T-cell (primary cell): ENCODE measurements at regions not wholly inside any gene's neighbourhood (a gene's known extent, or its start where the extent isn't known, plus 50 kb on each side); places are given as distances from the start of the nearest gene placed in this dataset.

Experiments
- ATAC-seq, 4 experiments: fragments of 200-7000 bp in 3 of 4; fragments of 150-1000 bp in 1 of 4; cut with Tn5 transposase; replicated peaks in 1 of 4; 1 replicate in 3 of 4; 2 replicates in 1 of 4; pipeline ENCODE4 v1.10.0; 2021; ENCODE audit warnings: moderate library complexity in 3 of 4, mild to moderate bottlenecking in 2 of 4, moderate number of reproducible peaks in 1 of 4
- CTCF ChIA-PET, 2 donors: fragments of 300-600 bp; sonication (Branson Sonifier 250); formaldehyde crosslinking; loops; one replicate each; lab custom pipeline; 2022; ENCODE audit warnings: antibody characterized with exemption in 2 of 2; lab: Charles Lee
- POLR2A ChIA-PET, 2 donors: fragments of 300-600 bp; sonication (Branson Sonifier 250); formaldehyde crosslinking; loops; one replicate each; lab custom pipeline; 2022; ENCODE audit warnings: antibody characterized with exemption in 2 of 2; lab: Charles Lee
- DNase-seq, 35 experiments: peaks; one replicate each; pipeline versions ENCODE4 v3.0.0 to v3.0.0-alpha.2; 2013 to 2023
- H3K27ac ChIP-seq: one replicate; pipeline ENCODE4 v1.5.1; 2013; ENCODE audit warnings: low read length
- H3K27me3 ChIP-seq, 2 experiments: replicated peaks in 1 of 2; 1 replicate in 1 of 2; 2 replicates in 1 of 2; pipeline versions ENCODE4 v1.6.1 to v1.7.0; 2013; ENCODE audit warnings: low read length in 1 of 2, mixed read lengths in 1 of 2; ENCODE audit not compliant: control insufficient read depth in 2 of 2, insufficient read depth in 2 of 2; ENCODE audit errors: extremely low read depth in 1 of 2
- H3K36me3 ChIP-seq, 2 donors: 1 replicate in 1 of 2; 2 replicates in 1 of 2; pipeline versions ENCODE4 v1.6.1 to v1.7.0; 2013; ENCODE audit warnings: low read length in 1 of 2; ENCODE audit not compliant: control insufficient read depth in 2 of 2, insufficient read depth in 1 of 2; ENCODE audit errors: extremely low read depth in 1 of 2
- H3K4me1 ChIP-seq, 2 experiments: 1 replicate in 1 of 2; 2 replicates in 1 of 2; pipeline versions ENCODE4 v1.6.1 to v1.7.0; 2013; ENCODE audit warnings: low read length in 2 of 2, mixed read lengths in 1 of 2; ENCODE audit not compliant: insufficient read depth in 2 of 2, control insufficient read depth in 1 of 2; ENCODE audit errors: extremely low read depth in 1 of 2
- H3K4me3 ChIP-seq, 2 donors: 1 replicate in 1 of 2; 2 replicates in 1 of 2; pipeline versions ENCODE4 v1.5.1 to v1.7.0; 2013; ENCODE audit warnings: mild to moderate bottlenecking in 2 of 2, low read length in 1 of 2, moderate library complexity in 1 of 2; ENCODE audit not compliant: control insufficient read depth in 1 of 2; ENCODE audit errors: extremely low read depth in 1 of 2
- H3K9me3 ChIP-seq: 2 replicates; pipeline ENCODE4 v1.7.0; 2013
- H3K27ac Mint-ChIP-seq, 2 donors: one replicate each; pipeline ENCODE4 v1.8.0; 2020 to 2021; ENCODE audit warnings: mild to moderate bottlenecking in 2 of 2, mixed read lengths in 2 of 2
- H3K27me3 Mint-ChIP-seq, 2 donors: one replicate each; pipeline ENCODE4 v1.8.0; 2021 to 2022; ENCODE audit warnings: mixed read lengths in 2 of 2
- H3K36me3 Mint-ChIP-seq: one replicate; pipeline ENCODE4 v1.8.0; 2021; ENCODE audit warnings: mixed read lengths
- H3K4me1 Mint-ChIP-seq, 3 donors: one replicate each; pipeline ENCODE4 v1.8.0; 2020 to 2022; ENCODE audit warnings: mixed read lengths in 3 of 3, mild to moderate bottlenecking in 1 of 3
- H3K4me3 Mint-ChIP-seq, 3 donors: one replicate each; pipeline ENCODE4 v1.8.0; 2020 to 2022; ENCODE audit warnings: mild to moderate bottlenecking in 3 of 3, mixed read lengths in 3 of 3, moderate library complexity in 3 of 3
- H3K9me3 Mint-ChIP-seq, 3 donors: one replicate each; pipeline ENCODE4 v1.8.0; 2020 to 2022; ENCODE audit warnings: mixed read lengths in 3 of 3
- WGBS: methylation state at CpG from one replicate; pipeline ENCODE4 v1.1.5; 2013; ENCODE audit warnings: missing lambda C conversion rate; ENCODE audit not compliant: insufficient coverage; 5-methylcytosine and 5-hydroxymethylcytosine counted together

DNA sequence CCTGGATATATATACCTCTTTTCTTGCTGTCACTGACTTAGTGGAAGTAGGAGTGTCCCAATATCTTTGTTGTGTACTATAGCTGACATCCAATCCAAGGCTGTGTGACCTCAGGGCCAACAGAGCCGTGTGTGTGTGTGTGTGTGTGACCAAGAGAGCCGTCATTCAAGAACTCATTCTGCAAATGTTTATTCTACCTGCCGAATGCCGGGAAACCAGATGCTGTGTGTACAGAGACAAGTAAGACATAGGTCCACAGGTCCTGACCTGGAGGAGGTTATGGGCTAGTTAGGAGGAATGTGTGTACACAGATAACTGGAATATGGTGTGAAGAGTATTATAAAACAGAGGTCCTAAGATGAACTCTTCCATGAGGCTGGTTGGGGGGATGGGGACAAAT is 190.0 kb downstream of the DHX35 start:
- H3K36me3 Mint-ChIP-seq = no peaks in the 10 kb centered on the region
- H3K9me3 Mint-ChIP-seq = no peaks in the 10 kb centered on the region
- no peak overlapping the region for H3K27ac ChIP-seq
- ATAC-seq (no peak), DNase-seq (no peak)
- H3K27me3 Mint-ChIP-seq = peaks cover 20 to 28% of the 10 kb centered on the region in 2 donors
- H3K4me3 ChIP-seq = no peak overlapping the region
- no peaks in the 10 kb centered on the region for H3K36me3 ChIP-seq
- H3K9me3 ChIP-seq = no peaks in the 10 kb centered on the region
- peaks cover 0 to 27% of the 10 kb centered on the region in 2 experiments for H3K27me3 ChIP-seq
- no peaks in the 10 kb centered on the region for H3K4me1 ChIP-seq
- WGBS = 83% methylated on average over 2 of the region's 4 CpGs
- CTCF ChIA-PET = no interaction called here
- POLR2A ChIA-PET = no interaction called here
- no peak overlapping the region for H3K4me3 Mint-ChIP-seq
- H3K27ac Mint-ChIP-seq = no peak overlapping the region
- H3K4me1 Mint-ChIP-seq = no peaks in the 10 kb centered on the region

DNA sequence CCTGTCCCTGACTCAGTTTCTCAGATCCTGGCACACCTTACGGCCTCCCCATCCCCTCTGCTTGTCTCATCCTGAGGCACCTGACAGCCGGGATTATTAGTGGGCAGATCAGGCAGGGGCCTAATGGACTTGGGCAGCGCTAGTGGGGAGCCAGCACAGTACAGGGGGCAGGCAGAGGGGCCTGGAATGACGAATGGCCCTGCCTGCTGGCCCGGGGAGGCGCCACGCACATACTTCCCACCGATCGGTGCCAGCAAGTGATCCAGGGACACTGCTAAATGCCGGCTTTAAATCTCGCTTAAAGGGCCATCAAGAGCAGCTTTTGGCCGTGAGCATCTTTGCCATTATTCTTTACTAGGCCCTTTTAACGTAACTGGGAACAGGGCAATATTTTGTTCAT is 188.4 kb downstream of the DHX35 start:
- Mint-ChIP-seq H3K4me3 (no peak overlapping the region), H3K4me1 (no peaks in the 10 kb centered on the region)
- H3K4me3 ChIP-seq = no peak overlapping the region

DNA sequence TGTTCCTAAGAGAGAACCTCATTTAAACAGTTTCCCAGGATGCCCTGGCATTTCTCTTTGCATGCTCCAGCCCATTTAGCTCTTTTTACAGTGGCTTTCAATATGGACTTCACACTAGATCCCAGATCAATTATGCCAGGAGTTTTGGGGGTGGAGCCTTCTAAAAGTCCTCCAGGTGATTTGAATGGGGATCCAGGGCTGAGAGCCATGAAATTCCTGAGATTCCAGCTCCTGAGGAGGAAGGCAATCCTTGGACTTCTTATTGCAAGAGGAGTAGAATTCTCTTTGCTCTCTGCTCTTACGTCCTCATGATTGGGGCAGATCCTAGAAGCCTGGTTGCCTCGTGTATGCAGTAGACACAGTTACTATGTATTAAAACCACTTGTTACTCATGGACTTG is 184.2 kb downstream of the DHX35 start:
- H3K4me1 ChIP-seq = no peaks in the 10 kb centered on the region
- no peak overlapping the region for H3K4me3 Mint-ChIP-seq
- DNase-seq = no peak
- no peak overlapping the region for H3K27ac Mint-ChIP-seq
- no peaks in the 10 kb centered on the region for H3K4me1 Mint-ChIP-seq
- CTCF ChIA-PET = no interaction called here
- no peaks in the 10 kb centered on the region for H3K36me3 ChIP-seq
- H3K4me3 ChIP-seq = no peak overlapping the region
- no peaks in the 10 kb centered on the region for H3K36me3 Mint-ChIP-seq
- H3K27me3 ChIP-seq = peaks cover 0 to 15% of the 10 kb centered on the region in 2 experiments
- H3K9me3 Mint-ChIP-seq = peaks cover 0 to 3% (median 0%) of the 10 kb centered on the region in 3 donors
- WGBS = no CpG with 5 or more reads among the region's 2 CpGs
- no peaks in the 10 kb centered on the region for H3K9me3 ChIP-seq
- peaks cover 4 to 9% of the 10 kb centered on the region in 2 donors for H3K27me3 Mint-ChIP-seq
- H3K27ac ChIP-seq = no peak overlapping the region
- no peak for ATAC-seq
- POLR2A ChIA-PET = no interaction called here

More for the DNA sequence above, 188.4 kb downstream of the DHX35 start:
- Histone ChIP-seq H3K27me3 (peaks cover 0 to 14% of the 10 kb centered on the region in 2 experiments), H3K27ac (no peak overlapping the region), H3K36me3 (no peaks in the 10 kb centered on the region), H3K9me3 (no peaks in the 10 kb centered on the region), H3K4me1 (no peaks in the 10 kb centered on the region)
- CTCF ChIA-PET = no interaction called here
- no peak overlapping the region for H3K27ac Mint-ChIP-seq
- DNase-seq (no peak), ATAC-seq (no peak)
- no peaks in the 10 kb centered on the region for H3K36me3 Mint-ChIP-seq
- peaks cover 17 to 20% of the 10 kb centered on the region in 2 donors for H3K27me3 Mint-ChIP-seq
- WGBS = 85% methylated on average over 11 of the region's 13 CpGs
- no peaks in the 10 kb centered on the region for H3K9me3 Mint-ChIP-seq
- POLR2A ChIA-PET = no interaction called here

DNA sequence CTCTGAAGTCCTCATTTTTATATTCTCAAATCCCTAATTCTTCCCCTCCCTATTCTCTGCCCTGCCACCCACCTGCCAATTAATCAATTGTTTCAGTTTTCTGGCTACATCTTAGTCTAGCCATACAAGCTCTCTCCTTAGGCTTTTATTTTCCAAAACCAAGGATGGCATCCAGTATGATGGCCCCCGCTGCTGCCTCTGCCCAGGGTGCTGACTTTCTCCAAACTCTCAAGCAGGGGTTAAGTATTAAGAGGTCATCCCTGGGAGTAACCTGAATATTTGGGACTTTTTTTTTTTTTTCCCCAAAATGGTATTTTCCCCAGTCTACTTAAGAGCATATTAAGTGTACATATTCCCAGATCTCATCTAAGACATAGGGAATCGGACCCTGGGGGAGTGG is 183.8 kb downstream of the DHX35 start:
- Mint-ChIP-seq H3K27me3 (peaks cover 0 to 7% of the 10 kb centered on the region in 2 donors), H3K4me1 (no peaks in the 10 kb centered on the region), H3K36me3 (no peaks in the 10 kb centered on the region), H3K27ac (no peak overlapping the region), H3K9me3 (peaks cover 0 to 3% (median 0%) of the 10 kb centered on the region in 3 donors), H3K4me3 (no peak overlapping the region)
- POLR2A ChIA-PET = no interaction called here
- H3K27me3 ChIP-seq = peaks cover 0 to 12% of the 10 kb centered on the region in 2 experiments
- no peaks in the 10 kb centered on the region for H3K4me1 ChIP-seq
- ATAC-seq (no peak), DNase-seq (no peak)
- no peaks in the 10 kb centered on the region for H3K9me3 ChIP-seq
- H3K36me3 ChIP-seq = no peaks in the 10 kb centered on the region
- CTCF ChIA-PET = no interaction called here
- no CpG with 5 or more reads among the region's 2 CpGs for WGBS
- no peak overlapping the region for H3K4me3 ChIP-seq
- H3K27ac ChIP-seq = no peak overlapping the region

DNA sequence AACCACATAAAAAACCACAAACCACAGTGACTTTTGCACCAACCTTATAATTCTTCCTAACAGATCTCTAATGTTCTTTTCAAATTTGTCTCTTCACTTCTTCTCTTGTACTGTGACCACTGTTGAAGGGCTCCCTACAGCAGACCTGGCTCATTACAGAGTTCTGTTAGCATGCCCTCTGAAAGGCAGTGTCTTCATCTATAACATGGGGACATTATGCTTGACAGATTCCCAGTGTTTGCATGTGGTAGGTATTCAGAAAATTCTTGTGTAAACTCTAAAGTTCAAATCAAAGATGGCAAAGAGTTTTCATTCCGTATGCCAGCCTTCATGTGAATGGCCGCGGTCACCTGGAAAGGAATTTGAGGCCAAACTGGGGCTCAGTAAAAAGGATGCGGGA is 182.6 kb downstream of the DHX35 start:
- ATAC-seq (no peak), DNase-seq (no peak)
- CTCF ChIA-PET = no interaction called here
- H3K36me3 ChIP-seq = no peaks in the 10 kb centered on the region
- POLR2A ChIA-PET = no interaction called here
- Mint-ChIP-seq H3K4me1 (no peaks in the 10 kb centered on the region), H3K36me3 (no peaks in the 10 kb centered on the region), H3K27me3 (peaks cover 0 to 9% of the 10 kb centered on the region in 2 donors), H3K27ac (no peak overlapping the region), H3K4me3 (no peak overlapping the region), H3K9me3 (peaks cover 0 to 3% (median 0%) of the 10 kb centered on the region in 3 donors)
- WGBS = 94% methylated on average over 4 of the region's 4 CpGs
- peaks cover 0 to 5% of the 10 kb centered on the region in 2 experiments for H3K27me3 ChIP-seq
- H3K9me3 ChIP-seq = no peaks in the 10 kb centered on the region
- no peak overlapping the region for H3K27ac ChIP-seq
- H3K4me1 ChIP-seq = no peaks in the 10 kb centered on the region
- H3K4me3 ChIP-seq = no peak overlapping the region

DNA sequence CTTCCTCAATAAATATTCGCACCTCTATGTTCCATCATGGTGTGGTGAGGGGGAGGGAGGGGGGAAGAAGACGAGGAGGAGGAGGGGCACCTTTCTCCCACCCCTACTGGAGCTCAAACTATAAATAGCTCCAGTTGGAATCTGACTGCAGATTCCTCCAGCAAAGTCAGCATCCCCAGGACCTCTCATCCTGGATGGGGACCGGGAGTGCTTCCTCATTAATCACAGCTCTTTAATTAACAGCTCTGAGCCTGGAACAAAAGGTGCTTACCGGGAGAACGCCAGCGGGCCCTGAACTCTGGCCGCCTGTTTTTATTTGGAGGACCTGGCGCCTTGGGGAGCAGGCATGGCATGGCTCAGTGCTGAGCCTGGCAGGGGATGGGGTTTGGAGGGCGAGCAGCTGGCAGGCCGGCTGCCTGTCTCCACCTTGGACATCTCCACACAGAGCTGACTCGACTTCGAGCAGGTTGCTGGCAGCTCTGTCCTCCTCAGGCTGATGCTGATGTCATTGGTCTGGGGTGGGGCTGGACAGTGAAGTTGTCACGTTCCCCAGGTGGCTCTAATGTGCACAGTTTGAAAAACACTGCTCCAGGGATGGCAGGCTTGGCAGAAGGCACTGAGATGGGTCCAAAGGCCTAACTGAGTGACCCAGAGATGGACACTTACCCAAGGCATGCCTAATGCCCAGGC is 180.4 kb downstream of the DHX35 start:
- ATAC-seq (no peak), DNase-seq (no peak)
- Histone ChIP-seq H3K27ac (no peak overlapping the region), H3K27me3 (peaks cover 0 to 13% of the 10 kb centered on the region in 2 experiments), H3K9me3 (no peaks in the 10 kb centered on the region), H3K36me3 (no peaks in the 10 kb centered on the region), H3K4me1 (no peaks in the 10 kb centered on the region), H3K4me3 (no peak overlapping the region)
- POLR2A ChIA-PET = no interaction called here
- H3K4me1 Mint-ChIP-seq = no peaks in the 10 kb centered on the region
- peaks cover 0 to 3% (median 0%) of the 10 kb centered on the region in 3 donors for H3K9me3 Mint-ChIP-seq
- no peak overlapping the region for H3K27ac Mint-ChIP-seq
- CTCF ChIA-PET = no interaction called here
- no peak overlapping the region for H3K4me3 Mint-ChIP-seq
- H3K36me3 Mint-ChIP-seq = no peaks in the 10 kb centered on the region
- 56% methylated on average over 3 of the region's 13 CpGs for WGBS
- peaks cover 0 to 11% of the 10 kb centered on the region in 2 donors for H3K27me3 Mint-ChIP-seq
